Spleen (tissue), 11 donors: ENCODE measurements at regions not wholly inside any gene's neighbourhood (a gene's known extent, or its start where the extent isn't known, plus 50 kb on each side); places are given as distances from the start of the nearest gene placed in this dataset.

Experiments used
- DNase-seq: peaks from one replicate; pipeline ENCODE4 v3.0.0-alpha.2; 2020
- H3K27ac ChIP-seq, 8 donors: fragments of 200-600 bp; sonication (generic) in 7 of 8; 1 replicate in 4 of 8; 2 replicates in 4 of 8; pipeline versions ENCODE4 v1.5.0 to v1.8.0; 2016 to 2021; ENCODE audit warnings: inconsistent platforms in 4 of 8, mild to moderate bottlenecking in 4 of 8, moderate library complexity in 1 of 8
- H3K27me3 ChIP-seq, 7 donors: fragments of 200-600 bp; sonication (generic) in 6 of 7; replicated peaks in 1 of 7; 1 replicate in 4 of 7; 2 replicates in 3 of 7; pipeline versions ENCODE4 v1.5.0 to v1.8.0; 2016 to 2021; ENCODE audit warnings: inconsistent platforms in 3 of 7, mild to moderate bottlenecking in 1 of 7
- H3K36me3 ChIP-seq, 6 donors: fragments of 200-600 bp; sonication (generic) in 5 of 6; 1 replicate in 4 of 6; 2 replicates in 2 of 6; pipeline versions ENCODE4 v1.5.0 to v1.8.0; 2016 to 2021; ENCODE audit warnings: inconsistent platforms in 2 of 6
- H3K4me1 ChIP-seq, 6 donors: fragments of 200-600 bp; sonication (generic) in 5 of 6; 1 replicate in 3 of 6; 2 replicates in 3 of 6; pipeline versions ENCODE4 v1.5.0 to v1.8.0; 2016 to 2021; ENCODE audit warnings: inconsistent platforms in 3 of 6
- H3K4me3 ChIP-seq, 8 donors: fragments of 200-600 bp; sonication (generic) in 7 of 8; 1 replicate in 4 of 8; 2 replicates in 4 of 8; pipeline versions ENCODE4 v1.5.0 to v1.8.0; 2016 to 2021; ENCODE audit warnings: inconsistent platforms in 4 of 8, mild to moderate bottlenecking in 4 of 8, moderate library complexity in 2 of 8
- H3K9me3 ChIP-seq, 8 donors: fragments of 200-600 bp; sonication (generic) in 7 of 8; 1 replicate in 4 of 8; 2 replicates in 4 of 8; pipeline versions ENCODE4 v1.5.0 to v1.8.0; 2016 to 2021; ENCODE audit warnings: inconsistent platforms in 4 of 8
- POLR2A ChIP-seq, 3 donors: fragments of 450-650 bp; IDR thresholded peaks; one replicate each; pipeline ENCODE4 v1.5.1; 2017; ENCODE audit warnings: antibody characterized with exemption in 3 of 3, mild to moderate bottlenecking in 1 of 3
- POLR2AphosphoS5 ChIP-seq, 3 donors: sonication (generic); formaldehyde crosslinking; IDR thresholded peaks; one replicate each; pipeline ENCODE4 v1.5.1; 2017; ENCODE audit warnings: antibody characterized with exemption in 3 of 3
- WGBS, 5 donors: extraction: QIAGEN DNeasy Blood & Tissue Kit in 3 of 5; methylation state at CpG; one replicate each; pipeline versions ENCODE4 v1.1.5 to v1.1.7; 2013 to 2018; 5-methylcytosine and 5-hydroxymethylcytosine counted together
- intact Hi-C: fragments of 100-400 bp; cut with DNase I; formaldehyde crosslinking; loops from one replicate; pipeline ENCODE4 v1.15.0; 2023; ENCODE audit warnings: low total_unique reads
- TF ChIP-seq, protein P1 (sequence below), 11 experiments: fragments of 200-600 bp in 7 of 11; fragments of 450-650 bp in 4 of 11; sonication (generic) in 4 of 11; IDR thresholded peaks in 8 of 11; conservative IDR thresholded peaks in 3 of 11; 1 replicate in 7 of 11; 2 replicates in 4 of 11; pipeline versions ENCODE4 v1.4.0 to v1.8.0; 2016 to 2021; ENCODE audit warnings: antibody characterized with exemption in 11 of 11, inconsistent platforms in 4 of 11, mild to moderate bottlenecking in 1 of 11
- donor health status: healthy with polysubstance abuse.
- donor health status: DM: no; HTN: no; CAD: no; lungs with moderate emphysema.
- donor health status: DM: no; HTN: no; CAD: no.
- donor health status: Bipolar disorder and iron deficiency.
- donor health status: healthy.
- donor health status: DM: no; HTN: no; CAD: no.
- donor health status: DM: yes; HTN: yes; CAD: no.

DNA sequence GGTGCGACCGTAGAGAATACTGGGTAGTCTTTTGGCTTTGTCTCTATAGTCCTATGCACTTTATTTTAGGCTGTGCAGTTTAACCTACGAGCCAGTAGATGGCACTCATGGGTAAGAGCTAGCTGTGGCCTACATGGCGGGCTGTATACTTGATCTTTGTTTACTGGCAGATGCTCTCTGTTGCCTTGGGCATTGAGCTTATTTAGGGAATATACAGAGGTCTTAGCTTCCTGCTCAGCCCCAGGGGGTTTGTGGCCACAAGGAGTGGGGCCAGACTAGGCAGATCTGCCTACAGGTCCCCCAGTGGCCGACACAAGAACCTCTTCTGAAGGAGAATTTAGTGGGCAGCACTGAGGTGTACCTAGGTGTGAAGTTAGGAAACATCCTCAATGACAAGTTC, 227.6 kb upstream of the HDX start:
- no peaks in the 10 kb centered on the region for H3K4me1 ChIP-seq
- no peak for TF ChIP-seq POLR2AphosphoS5 (IDR thresholded peaks at IDR 0.05)
- TF ChIP-seq, protein P1, sequence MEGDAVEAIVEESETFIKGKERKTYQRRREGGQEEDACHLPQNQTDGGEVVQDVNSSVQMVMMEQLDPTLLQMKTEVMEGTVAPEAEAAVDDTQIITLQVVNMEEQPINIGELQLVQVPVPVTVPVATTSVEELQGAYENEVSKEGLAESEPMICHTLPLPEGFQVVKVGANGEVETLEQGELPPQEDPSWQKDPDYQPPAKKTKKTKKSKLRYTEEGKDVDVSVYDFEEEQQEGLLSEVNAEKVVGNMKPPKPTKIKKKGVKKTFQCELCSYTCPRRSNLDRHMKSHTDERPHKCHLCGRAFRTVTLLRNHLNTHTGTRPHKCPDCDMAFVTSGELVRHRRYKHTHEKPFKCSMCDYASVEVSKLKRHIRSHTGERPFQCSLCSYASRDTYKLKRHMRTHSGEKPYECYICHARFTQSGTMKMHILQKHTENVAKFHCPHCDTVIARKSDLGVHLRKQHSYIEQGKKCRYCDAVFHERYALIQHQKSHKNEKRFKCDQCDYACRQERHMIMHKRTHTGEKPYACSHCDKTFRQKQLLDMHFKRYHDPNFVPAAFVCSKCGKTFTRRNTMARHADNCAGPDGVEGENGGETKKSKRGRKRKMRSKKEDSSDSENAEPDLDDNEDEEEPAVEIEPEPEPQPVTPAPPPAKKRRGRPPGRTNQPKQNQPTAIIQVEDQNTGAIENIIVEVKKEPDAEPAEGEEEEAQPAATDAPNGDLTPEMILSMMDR (IDR thresholded peaks at IDR 0.05 in 8 of 11, conservative IDR thresholded peaks at IDR 0.05 in 3 of 11), result peak in 9 of 11 experiments; percentile 18 to 67 (median 47)
- intact Hi-C loops, result no loop called here
- DNase-seq, result no peak
- no peaks in the 10 kb centered on the region for H3K36me3 ChIP-seq
- no peak overlapping the region for H3K4me3 ChIP-seq
- WGBS, 5 donors, result 13 to 38% (median 17%) methylated on average over 4 to 5 of the region's 5 CpGs
- no peaks in the 10 kb centered on the region for H3K27me3 ChIP-seq
- H3K9me3 ChIP-seq, result no peaks in the 10 kb centered on the region
- no peak overlapping the region for H3K27ac ChIP-seq

DNA sequence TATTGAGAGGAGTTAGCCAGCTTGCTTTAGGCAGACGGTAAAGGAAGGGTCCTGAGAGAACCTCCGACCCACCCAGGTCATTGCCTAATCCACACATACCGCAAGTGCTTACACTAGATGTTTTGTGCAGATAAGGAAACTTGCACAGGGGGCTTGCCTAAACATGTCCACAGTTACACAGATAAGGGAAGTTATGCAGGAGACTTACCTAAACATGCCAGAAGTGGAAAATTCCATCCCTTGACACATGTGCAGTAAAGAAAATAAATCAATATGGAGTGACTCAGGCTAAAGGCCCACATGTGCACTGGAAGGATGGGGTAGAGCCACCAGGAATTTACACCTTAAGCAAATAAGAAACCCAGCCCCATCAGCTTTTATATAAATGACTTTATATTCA, 232.8 kb upstream of the HDX start:
- H3K9me3 ChIP-seq, result no peaks in the 10 kb centered on the region
- H3K36me3 ChIP-seq, result no peaks in the 10 kb centered on the region
- H3K27ac ChIP-seq, result no peak overlapping the region
- H3K4me1 ChIP-seq, result no peaks in the 10 kb centered on the region
- H3K27me3 ChIP-seq, result no peaks in the 10 kb centered on the region
- no peak for DNase-seq
- no peak overlapping the region for H3K4me3 ChIP-seq
- intact Hi-C loops, result no loop called here
- TF ChIP-seq POLR2AphosphoS5 (IDR thresholded peaks at IDR 0.05), result no peak
- TF ChIP-seq, protein P1 (IDR thresholded peaks at IDR 0.05 in 8 of 11, conservative IDR thresholded peaks at IDR 0.05 in 3 of 11), result no peak
- no peak for TF ChIP-seq POLR2A (IDR thresholded peaks at IDR 0.05)
- 17 to 64% (median 51%) methylated on average over 3 of the region's 3 CpGs for WGBS, 5 donors

DNA sequence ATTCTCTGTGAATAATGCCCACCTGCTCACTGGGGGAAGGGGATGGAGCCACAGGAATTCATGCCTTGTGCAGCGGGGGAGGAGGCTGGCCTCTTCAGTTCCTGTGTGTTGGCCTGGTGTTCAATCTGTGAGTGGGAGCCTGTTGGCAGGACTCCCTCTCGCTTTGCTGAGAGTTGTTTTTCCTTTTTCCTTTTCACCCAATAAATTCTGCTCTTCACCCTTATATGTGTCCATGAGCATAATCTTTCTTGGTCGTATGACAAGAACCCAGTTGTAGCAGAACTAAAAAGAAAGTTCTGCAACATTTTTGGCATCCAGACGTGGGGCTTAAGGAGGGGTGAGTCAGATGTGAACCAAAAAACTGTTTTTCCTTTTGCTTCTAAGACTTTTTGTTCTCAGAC, 235.2 kb upstream of the HDX start:
- Histone ChIP-seq H3K4me1 (no peaks in the 10 kb centered on the region), H3K4me3 (no peak overlapping the region), H3K27me3 (no peaks in the 10 kb centered on the region), H3K36me3 (no peaks in the 10 kb centered on the region), H3K27ac (no peak overlapping the region), H3K9me3 (no peaks in the 10 kb centered on the region)
- TF ChIP-seq, protein P1 (IDR thresholded peaks at IDR 0.05 in 8 of 11, conservative IDR thresholded peaks at IDR 0.05 in 3 of 11), result no peak
- WGBS, 5 donors, result 50 to 85% (median 72%) methylated on average over 4 of the region's 4 CpGs
- no peak for DNase-seq
- intact Hi-C loops, result no loop called here

DNA sequence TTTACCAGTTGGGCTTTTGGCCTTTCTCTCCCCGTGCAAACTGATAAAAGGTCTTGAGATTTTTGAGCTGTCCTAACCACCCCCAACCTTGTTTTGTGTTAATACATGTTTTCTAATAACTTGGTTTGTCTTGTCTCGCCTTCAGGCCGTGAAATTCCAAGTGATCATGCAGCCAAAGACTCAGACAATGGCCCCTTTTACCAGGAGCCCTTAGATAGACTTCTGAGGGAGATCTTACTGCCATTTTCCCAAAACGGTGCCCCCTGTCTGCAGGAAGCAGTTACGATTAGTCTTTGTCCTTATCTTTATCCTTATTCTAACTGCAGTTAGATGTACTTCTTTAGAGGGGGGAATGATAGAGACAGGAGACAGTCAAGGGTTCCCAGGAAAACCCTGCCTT, 245.3 kb upstream of the HDX start:
- WGBS, 5 donors, result 62 to 87% (median 76%) methylated on average over 5 of the region's 5 CpGs
- H3K9me3 ChIP-seq, result no peaks in the 10 kb centered on the region
- no peak overlapping the region for H3K27ac ChIP-seq
- no peaks in the 10 kb centered on the region for H3K36me3 ChIP-seq
- no peaks in the 10 kb centered on the region for H3K27me3 ChIP-seq
- TF ChIP-seq POLR2A (IDR thresholded peaks at IDR 0.05), result no peak
- TF ChIP-seq, protein P1 (IDR thresholded peaks at IDR 0.05 in 8 of 11, conservative IDR thresholded peaks at IDR 0.05 in 3 of 11), result no peak
- TF ChIP-seq POLR2AphosphoS5 (IDR thresholded peaks at IDR 0.05), result no peak
- no peak for DNase-seq
- H3K4me1 ChIP-seq, result no peaks in the 10 kb centered on the region
- intact Hi-C loops, result no loop called here
- H3K4me3 ChIP-seq, result no peak overlapping the region
